HT1080 (cell line): ENCODE measurements at regions not wholly inside any gene's neighbourhood (a gene's known extent, or its start where the extent isn't known, plus 50 kb on each side); places are given as distances from the start of the nearest gene placed in this dataset.

ENCODE experiments used
- DNase-seq: peaks from one replicate; pipeline ENCODE4 v3.0.0-alpha.2; 2015; ENCODE audit warnings: low read depth

DNA sequence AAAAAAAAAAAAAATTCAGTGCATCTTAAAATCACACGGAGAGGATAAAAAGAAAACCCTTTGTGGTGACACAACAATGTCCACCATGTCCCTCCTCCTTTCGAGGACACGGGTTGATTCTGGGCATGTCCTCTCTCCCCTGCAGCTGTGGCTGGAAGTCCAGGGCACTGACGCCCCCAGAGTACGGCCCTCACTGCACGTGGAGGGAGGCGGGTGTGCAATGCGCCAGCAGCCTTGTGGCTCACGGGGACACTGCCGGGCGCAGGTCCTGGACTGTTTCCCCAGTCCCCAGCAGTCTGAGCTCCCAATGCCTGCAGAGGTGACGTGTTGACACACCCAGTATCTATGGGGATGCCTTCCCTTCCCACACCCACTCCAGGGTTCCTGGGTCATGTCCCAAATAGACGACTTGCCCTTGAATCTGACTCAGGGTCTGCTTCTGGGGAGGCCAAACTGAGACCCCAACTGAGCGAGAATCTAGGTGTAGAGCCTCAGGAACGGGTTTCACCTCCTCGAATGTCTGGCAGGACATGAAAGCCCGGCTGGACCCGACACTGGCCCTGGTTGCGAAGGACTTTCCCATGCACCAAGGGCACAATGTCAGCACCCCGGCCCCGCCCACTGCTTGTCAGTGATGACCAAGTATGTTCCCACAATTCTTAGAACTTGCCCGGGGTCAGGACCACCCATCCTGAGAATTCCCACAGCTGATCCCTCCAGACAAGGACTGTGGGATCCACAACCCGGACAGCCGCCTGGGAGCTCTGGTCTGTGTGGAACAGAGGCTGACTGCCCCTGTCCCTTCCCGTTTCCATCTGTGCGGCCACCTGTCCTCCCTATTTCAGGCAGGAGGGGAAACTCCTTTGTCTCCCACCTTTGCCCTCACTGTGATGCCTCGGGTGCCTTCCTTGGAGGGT is 425.1 kb upstream of the SULF2 start:
- no peak for DNase-seq

- DNase-seq: no peak
These were observed 423.8 kb upstream of the SULF2 start for GRCh38 chr20:48209102-48209501.

DNA sequence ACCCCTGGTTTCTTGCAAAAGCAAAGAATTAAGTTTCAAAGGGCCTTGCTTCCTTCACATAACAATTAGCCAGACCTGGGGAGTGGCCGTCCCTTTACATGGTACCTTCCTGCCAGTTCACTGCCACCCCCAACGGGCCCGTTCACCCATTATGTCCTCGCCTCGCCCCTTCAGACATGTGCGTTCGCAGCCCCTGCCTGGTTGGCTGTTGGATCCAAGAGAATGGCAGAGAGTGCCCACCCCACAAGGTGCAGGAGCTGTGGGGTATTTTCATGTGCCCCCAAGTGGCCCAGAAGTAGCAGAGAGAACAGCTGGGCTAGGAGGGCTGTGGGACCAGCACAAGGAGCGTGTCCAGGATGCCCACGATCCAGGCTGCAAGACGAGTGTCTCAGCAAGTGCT is 422.9 kb upstream of the SULF2 start:
- DNase-seq: no peak

DNA sequence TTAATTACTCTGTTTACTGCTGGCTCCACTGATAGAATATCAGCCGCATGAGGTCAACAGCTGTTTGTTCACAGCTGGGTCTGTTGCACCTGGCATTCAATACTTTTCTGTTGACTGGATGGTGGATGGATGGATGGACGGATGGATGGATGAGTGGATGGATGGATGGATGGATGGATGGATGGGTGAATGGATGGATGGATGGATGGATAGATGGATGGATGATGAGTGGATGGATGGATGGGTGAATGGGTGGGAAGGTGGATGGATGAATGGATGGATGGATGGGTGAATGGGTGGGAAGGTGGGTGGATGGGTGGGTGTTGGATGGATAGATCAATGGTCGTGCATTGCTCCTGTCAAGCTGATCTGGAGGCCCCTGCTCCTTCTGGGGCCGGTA is 422.2 kb upstream of the SULF2 start:
- no peak for DNase-seq

- no peak for DNase-seq
These were observed 420.5 kb upstream of the SULF2 start for GRCh38 chr20:48205786-48206185.

GRCh38 chr20:48205281-48205782 is 420.1 kb upstream of the SULF2 start:
- DNase-seq: no peak

- DNase-seq: no peak
These were observed 419.2 kb upstream of the SULF2 start for GRCh38 chr20:48204499-48204898.

DNA sequence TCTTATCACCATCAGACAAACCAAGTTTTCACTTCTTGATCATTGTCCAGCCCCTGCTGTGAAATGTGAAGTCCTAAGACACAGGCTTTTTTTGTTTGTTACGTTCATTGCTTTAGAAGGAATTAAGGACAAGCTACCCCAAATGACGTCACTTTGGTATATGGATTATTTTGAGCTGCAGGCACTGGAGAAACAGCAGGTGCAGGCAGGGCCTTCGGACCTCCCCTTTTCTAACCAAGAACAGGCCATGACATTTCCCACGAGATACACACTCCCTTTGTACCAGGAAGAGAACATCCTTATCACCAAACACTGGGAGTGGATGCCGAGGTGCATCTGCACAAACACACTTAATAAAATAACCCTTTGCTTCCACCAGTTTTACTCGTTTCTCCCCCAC is 418.0 kb upstream of the SULF2 start:
- no peak for DNase-seq

- DNase-seq: no peak
These were observed 417.2 kb upstream of the SULF2 start for GRCh38 chr20:48202334-48203113.

GRCh38 chr20:48201885-48202284 is 416.6 kb upstream of the SULF2 start:
- no peak for DNase-seq

DNA sequence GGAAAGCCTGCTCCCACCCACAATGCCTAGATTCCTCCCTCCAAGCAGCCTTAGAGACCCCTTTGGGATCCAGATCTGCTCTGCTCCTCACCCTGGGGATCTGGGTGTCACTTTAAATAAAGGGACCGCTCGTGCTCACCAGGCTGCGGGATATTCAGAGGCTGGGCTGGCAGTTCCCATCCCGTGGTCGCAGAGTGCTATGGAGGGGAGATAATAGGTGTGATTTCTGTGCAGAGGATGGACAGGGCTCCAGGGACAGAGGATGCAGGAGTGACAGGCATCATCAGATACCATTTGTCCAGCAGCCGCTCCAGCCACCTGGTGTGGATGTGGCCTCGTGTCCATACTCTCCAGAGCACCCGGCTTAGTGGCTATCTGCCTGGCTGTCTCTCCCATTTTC is 415.9 kb upstream of the SULF2 start:
- DNase-seq: no peak

GRCh38 chr20:48198929-48199451 is 413.7 kb upstream of the SULF2 start:
- DNase-seq: no peak

DNA sequence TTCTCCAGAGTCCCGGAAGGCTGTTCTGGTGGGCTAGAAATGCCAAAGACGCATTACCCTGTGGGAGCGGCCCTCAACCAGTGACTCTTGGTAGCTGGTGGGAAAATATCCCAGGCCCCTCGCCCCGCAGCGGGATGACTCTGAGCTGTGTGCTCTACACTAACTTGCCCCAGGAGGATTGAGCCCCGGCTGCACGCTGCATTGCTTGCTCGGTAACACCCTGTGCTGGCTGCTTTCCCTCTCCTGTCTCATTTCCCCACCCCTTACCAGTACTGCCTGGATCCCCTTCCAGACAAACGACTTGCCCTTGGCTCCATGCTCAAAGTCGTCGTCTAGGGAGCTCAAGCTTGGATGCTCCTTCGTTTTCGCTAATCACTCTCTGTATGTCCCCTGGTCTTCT is 411.8 kb upstream of the SULF2 start:
- no peak for DNase-seq

GRCh38 chr20:48196486-48196885 is 411.2 kb upstream of the SULF2 start:
- DNase-seq: no peak

- DNase-seq: no peak
These were observed 410.7 kb upstream of the SULF2 start for GRCh38 chr20:48196001-48196400.

DNA sequence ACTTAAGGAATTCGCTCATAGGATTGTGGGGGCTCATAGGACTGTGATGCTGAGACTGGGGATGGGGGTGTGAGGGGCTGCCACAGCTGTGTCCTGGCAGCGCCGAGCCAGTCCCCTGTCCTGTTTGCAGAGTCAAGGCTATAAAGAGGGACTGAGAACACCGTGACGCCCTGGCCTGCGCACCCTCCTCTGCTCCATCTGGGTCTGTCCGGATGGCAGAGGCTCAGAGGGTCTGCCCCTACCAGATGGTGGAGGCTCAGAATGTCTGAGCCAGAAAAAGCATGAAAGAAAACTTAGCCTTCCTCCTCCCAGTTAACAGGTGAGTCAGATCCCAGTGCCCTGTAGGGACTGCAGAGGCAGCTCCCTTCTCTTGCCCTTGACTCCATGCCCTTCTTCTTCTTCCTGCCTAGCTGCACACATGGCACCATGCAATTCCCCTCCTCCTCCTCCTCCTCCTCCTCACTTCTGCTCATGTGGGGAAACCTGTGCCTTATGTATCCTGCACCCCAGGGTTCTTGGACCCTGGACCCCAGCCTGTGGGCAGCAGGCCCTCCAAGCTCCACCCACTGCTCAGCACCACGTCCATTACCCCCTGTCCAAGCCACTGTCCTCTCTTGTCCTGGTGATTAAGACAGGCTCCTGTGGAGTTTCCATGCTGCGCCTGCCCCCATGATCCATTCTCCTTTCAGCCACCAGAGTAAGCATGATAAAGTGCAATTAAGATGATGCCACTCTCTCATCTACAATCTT is 410.0 kb upstream of the SULF2 start:
- DNase-seq: no peak

- DNase-seq: no peak
These were observed 409.3 kb upstream of the SULF2 start for GRCh38 chr20:48194583-48194982.

DNA sequence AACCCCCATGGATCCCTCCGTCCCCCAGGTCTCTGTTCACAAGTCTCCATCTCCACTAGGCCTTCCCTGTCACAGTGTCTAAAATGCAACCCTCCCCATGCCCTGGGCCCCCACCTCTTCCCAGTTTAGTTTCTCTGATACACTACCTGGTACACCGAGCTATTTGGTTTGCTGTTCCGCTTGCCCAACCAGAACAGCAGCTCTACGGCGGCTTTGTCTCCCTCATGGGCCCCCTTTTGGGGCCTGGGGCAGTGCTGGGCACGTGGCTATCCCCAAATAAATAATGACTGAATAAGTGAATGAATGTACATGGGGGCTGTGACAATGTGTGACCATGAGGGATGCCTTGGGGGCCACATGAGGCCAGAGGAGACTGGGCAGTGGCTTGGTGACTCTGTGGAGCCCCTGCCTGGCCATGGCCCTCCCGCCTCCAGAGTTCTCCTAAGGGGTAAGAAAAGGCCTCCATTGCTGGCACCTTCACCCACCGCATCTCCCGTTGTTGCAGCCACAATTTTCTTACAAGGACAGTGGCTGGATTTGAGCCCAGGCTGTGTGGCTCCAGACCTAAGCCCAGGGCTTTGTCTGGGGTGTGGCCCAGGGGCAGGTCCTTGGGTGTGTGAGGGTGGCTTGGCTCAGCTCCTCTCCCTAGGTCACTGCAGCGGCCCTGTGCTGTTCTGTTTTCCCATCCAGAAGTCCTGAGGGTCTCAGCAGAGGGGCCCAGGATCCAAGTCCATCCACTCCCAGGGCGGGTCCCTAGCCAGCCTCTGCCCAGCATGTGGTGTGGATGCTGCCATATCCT is 408.5 kb upstream of the SULF2 start:
- DNase-seq: no peak

DNA sequence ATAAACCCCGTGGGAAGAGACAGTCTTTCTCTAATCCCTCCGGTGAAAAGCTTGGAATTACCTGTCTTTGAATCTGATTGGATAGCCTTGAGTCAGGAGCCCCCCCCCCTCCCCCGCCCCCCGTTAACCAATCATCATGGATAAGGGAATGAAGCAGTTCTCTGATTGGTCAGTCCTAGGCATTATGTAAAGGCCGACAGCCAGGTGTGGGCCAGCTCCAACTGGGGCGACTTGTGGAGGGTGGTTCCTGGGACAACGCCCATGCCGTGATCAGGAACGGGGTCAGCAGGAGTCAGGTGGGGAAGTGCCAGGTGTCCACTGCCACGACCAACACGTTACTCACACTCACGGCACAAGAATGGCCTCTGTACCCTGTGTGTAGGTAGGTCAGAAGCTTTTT is 406.8 kb upstream of the SULF2 start:
- DNase-seq: no peak

DNA sequence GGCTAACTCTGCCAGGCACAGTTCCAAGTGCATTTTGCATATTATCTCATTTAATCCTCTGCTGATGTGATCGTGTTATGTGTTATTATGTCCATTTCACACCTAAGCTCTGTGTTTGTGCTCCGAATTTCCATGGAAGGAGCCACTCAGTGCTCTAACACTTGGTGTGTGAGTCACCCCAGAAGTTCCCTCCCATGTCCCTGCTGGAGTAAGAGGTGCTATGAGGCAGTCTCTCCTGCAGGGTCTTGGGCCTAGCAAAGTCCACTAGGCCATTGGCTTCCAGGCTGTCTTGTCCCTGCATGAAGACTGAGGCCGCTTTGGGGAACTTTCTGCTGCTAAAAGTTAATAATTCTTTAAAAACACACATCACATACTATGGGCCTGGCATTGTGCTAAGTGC is 405.9 kb upstream of the SULF2 start:
- DNase-seq: no peak

DNA sequence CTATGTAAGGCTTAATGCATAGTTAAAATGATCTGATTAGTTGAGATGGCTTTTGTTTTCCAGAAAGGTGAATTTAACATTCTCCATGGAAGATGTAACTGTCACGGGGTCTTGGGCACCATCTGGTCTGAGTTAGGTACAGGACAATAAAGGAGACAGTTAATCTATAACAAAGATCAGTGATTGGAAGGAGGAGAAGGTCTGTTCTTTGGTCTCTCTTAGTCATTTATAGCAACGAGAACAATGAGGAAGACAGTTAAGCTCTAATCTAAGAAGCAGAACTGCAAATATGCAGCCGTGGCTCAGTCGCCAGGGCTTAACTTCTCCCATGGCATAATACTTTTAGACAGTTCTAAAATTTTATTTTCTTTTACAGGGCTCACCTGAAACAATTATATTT is 405.5 kb upstream of the SULF2 start:
- DNase-seq: no peak
